Gastrocnemius medialis (tissue), 4 donors: ENCODE measurements at regions not wholly inside any gene's neighbourhood (a gene's known extent, or its start where the extent isn't known, plus 50 kb on each side); places are given as distances from the start of the nearest gene placed in this dataset.

ENCODE experiments used
- POLR2A ChIP-seq, 2 donors: fragments of 450-650 bp; IDR thresholded peaks; one replicate each; pipeline ENCODE4 v1.6.1; 2017; ENCODE audit warnings: antibody characterized with exemption in 2 of 2, mild to moderate bottlenecking in 2 of 2, moderate library complexity in 2 of 2
- TF ChIP-seq, protein P1 (sequence below), 5 experiments: fragments of 450-650 bp in 3 of 5; fragments of 200-600 bp in 2 of 5; sonication (generic) in 2 of 5; IDR thresholded peaks in 4 of 5; conservative IDR thresholded peaks in 1 of 5; 1 replicate in 4 of 5; 2 replicates in 1 of 5; pipeline ENCODE4 v1.5.1; 2016 to 2019; ENCODE audit warnings: antibody characterized with exemption in 5 of 5, mild to moderate bottlenecking in 3 of 5, moderate library complexity in 3 of 5

- TF ChIP-seq, protein P1, sequence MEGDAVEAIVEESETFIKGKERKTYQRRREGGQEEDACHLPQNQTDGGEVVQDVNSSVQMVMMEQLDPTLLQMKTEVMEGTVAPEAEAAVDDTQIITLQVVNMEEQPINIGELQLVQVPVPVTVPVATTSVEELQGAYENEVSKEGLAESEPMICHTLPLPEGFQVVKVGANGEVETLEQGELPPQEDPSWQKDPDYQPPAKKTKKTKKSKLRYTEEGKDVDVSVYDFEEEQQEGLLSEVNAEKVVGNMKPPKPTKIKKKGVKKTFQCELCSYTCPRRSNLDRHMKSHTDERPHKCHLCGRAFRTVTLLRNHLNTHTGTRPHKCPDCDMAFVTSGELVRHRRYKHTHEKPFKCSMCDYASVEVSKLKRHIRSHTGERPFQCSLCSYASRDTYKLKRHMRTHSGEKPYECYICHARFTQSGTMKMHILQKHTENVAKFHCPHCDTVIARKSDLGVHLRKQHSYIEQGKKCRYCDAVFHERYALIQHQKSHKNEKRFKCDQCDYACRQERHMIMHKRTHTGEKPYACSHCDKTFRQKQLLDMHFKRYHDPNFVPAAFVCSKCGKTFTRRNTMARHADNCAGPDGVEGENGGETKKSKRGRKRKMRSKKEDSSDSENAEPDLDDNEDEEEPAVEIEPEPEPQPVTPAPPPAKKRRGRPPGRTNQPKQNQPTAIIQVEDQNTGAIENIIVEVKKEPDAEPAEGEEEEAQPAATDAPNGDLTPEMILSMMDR (IDR thresholded peaks at IDR 0.05 in 4 of 5, conservative IDR thresholded peaks at IDR 0.05 in 1 of 5), result no peak
- TF ChIP-seq POLR2A (IDR thresholded peaks at IDR 0.05), result no peak
Observed at GRCh38 chr16:51507286-51507685, 356.2 kb upstream of the SALL1 start.
